HepG2 (cell line): ENCODE measurements at regions not wholly inside any gene's neighbourhood (a gene's known extent, or its start where the extent isn't known, plus 50 kb on each side); places are given as distances from the start of the nearest gene placed in this dataset.

Source experiments
- ATAD3A ChIP-seq: sonication (generic); formaldehyde crosslinking; IDR thresholded peaks from 2 replicates; pipeline ENCODE4 v1.4.0; 2020; ENCODE audit warnings: missing genetic modification reagents
- CHCHD3 ChIP-seq: sonication (generic); formaldehyde crosslinking; IDR thresholded peaks from 2 replicates; pipeline ENCODE4 v1.8.0; 2022; ENCODE audit warnings: mild to moderate bottlenecking, missing genetic modification reagents, moderate library complexity
- HMGA1 ChIP-seq: sonication (generic); formaldehyde crosslinking; conservative IDR thresholded peaks from 2 replicates; pipeline ENCODE4 v1.4.0; 2020; ENCODE audit warnings: missing genetic modification reagents
- KDM5A ChIP-seq: fragments of 200-600 bp; sonication (generic); IDR thresholded peaks from 2 replicates; pipeline ENCODE4 v1.7.0; 2018; ENCODE audit warnings: antibody characterized with exemption, mild to moderate bottlenecking, low read length, borderline replicate concordance
- MAFF ChIP-seq: IDR thresholded peaks from 2 replicates; pipeline ENCODE4 v1.6.1; 2011; ENCODE audit warnings: low read depth, low read length, improper control_type of control experiment
- MAFK ChIP-seq, 2 experiments: IDR thresholded peaks in 1 of 2; conservative IDR thresholded peaks in 1 of 2; 2 replicates each; pipeline ENCODE4 v1.6.1; 2011; ENCODE audit warnings: improper control_type of control experiment in 2 of 2, low read length in 2 of 2
- PTBP1 ChIP-seq: fragments of 200-400 bp; formaldehyde crosslinking; IDR thresholded peaks from 2 replicates; pipeline ENCODE4 v1.6.1; 2018; ENCODE audit warnings: low read length, low read depth; ENCODE audit not compliant: poor library complexity, severe bottlenecking
- TBX3 ChIP-seq: fragments of 450-650 bp; IDR thresholded peaks from 2 replicates; pipeline ENCODE4 v1.6.1; 2017; ENCODE audit warnings: antibody characterized with exemption, mild to moderate bottlenecking, inconsistent platforms, borderline replicate concordance
- ZBTB38 ChIP-seq: sonication (generic); formaldehyde crosslinking; IDR thresholded peaks from 2 replicates; pipeline ENCODE4 v1.5.1; 2020; ENCODE audit warnings: mild to moderate bottlenecking, missing genetic modification reagents
- ZMYM2 ChIP-seq: sonication (generic); formaldehyde crosslinking; IDR thresholded peaks from 2 replicates; pipeline ENCODE4 v1.8.0; 2022; ENCODE audit warnings: mild to moderate bottlenecking, missing genetic modification reagents
- ZMYM3 ChIP-seq: sonication (generic); formaldehyde crosslinking; IDR thresholded peaks from 2 replicates; pipeline ENCODE4 v1.5.1; 2020; ENCODE audit warnings: mild to moderate bottlenecking, missing genetic modification reagents
- ZNF496 ChIP-seq: sonication (generic); formaldehyde crosslinking; IDR thresholded peaks from 2 replicates; pipeline ENCODE4 v1.8.1; 2023; ENCODE audit warnings: mild to moderate bottlenecking, moderate library complexity, missing genetic modification reagents; ENCODE audit not compliant: insufficient replicate concordance
- ZSCAN25 ChIP-seq: sonication (generic); formaldehyde crosslinking; IDR thresholded peaks from 2 replicates; pipeline ENCODE4 v1.8.0; 2022; ENCODE audit warnings: mild to moderate bottlenecking, missing genetic modification reagents
- TF ChIP-seq, protein P1 (sequence below): sonication (generic); formaldehyde crosslinking; IDR thresholded peaks from 2 replicates; pipeline ENCODE4 v1.5.0; 2020; ENCODE audit warnings: mild to moderate bottlenecking, missing genetic modification reagents
- TF ChIP-seq, protein P2 (sequence below): sonication (generic); formaldehyde crosslinking; conservative IDR thresholded peaks from 2 replicates; pipeline ENCODE4 v1.4.0; 2020; ENCODE audit warnings: missing genetic modification reagents
- TF ChIP-seq, protein P3 (sequence below): sonication (generic); formaldehyde crosslinking; IDR thresholded peaks from 2 replicates; pipeline ENCODE4 v1.4.0; 2020; ENCODE audit warnings: missing genetic modification reagents
- TF ChIP-seq, protein P4 (sequence below): sonication (generic); formaldehyde crosslinking; conservative IDR thresholded peaks from 2 replicates; pipeline ENCODE4 v1.8.0; 2022; ENCODE audit warnings: missing genetic modification reagents
- TF ChIP-seq, protein P5 (sequence below): sonication (generic); formaldehyde crosslinking; IDR thresholded peaks from 2 replicates; pipeline ENCODE4 v1.4.0; 2020; ENCODE audit warnings: mild to moderate bottlenecking, missing genetic modification reagents
- TF ChIP-seq, protein P6 (sequence below): sonication (generic); formaldehyde crosslinking; conservative IDR thresholded peaks from 2 replicates; pipeline ENCODE4 v1.4.0; 2020; ENCODE audit warnings: missing genetic modification reagents

DNA sequence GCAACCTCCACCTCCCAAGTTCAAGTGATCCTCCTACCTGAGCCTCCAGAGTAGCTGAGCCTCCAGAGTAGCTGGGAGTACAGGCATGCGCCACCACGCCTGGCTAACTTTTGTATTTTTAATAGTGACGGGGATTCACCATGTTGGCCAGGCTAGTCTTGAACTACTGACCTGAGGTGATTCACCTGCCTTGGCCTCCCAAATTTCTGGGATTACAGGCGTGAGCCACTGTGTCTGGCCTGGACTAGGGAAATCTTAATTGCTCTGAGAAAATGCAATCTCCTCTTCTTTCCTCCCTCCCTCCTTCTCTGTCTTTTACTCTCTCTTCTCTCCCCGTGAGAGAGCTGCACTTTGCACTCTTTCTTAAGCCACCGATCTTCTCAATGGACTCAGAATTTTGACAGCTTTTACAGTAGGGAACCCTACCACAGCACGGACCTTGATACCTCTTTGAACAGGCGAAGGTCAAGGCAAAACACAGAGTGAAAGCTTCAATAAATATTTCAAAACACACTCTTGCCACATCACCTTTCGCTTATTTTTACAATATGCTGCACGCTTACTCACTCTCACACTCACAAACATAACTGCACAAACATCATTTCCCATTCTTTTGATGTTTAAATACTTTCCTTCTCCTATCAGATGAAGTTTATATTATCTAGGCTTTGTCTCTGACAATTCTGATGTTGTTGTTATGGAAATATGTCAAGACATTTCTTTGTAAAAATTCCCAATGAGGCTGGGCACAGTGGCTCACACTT, 173.4 kb upstream of the NRP1 start (continued):
- TF ChIP-seq, protein P1, sequence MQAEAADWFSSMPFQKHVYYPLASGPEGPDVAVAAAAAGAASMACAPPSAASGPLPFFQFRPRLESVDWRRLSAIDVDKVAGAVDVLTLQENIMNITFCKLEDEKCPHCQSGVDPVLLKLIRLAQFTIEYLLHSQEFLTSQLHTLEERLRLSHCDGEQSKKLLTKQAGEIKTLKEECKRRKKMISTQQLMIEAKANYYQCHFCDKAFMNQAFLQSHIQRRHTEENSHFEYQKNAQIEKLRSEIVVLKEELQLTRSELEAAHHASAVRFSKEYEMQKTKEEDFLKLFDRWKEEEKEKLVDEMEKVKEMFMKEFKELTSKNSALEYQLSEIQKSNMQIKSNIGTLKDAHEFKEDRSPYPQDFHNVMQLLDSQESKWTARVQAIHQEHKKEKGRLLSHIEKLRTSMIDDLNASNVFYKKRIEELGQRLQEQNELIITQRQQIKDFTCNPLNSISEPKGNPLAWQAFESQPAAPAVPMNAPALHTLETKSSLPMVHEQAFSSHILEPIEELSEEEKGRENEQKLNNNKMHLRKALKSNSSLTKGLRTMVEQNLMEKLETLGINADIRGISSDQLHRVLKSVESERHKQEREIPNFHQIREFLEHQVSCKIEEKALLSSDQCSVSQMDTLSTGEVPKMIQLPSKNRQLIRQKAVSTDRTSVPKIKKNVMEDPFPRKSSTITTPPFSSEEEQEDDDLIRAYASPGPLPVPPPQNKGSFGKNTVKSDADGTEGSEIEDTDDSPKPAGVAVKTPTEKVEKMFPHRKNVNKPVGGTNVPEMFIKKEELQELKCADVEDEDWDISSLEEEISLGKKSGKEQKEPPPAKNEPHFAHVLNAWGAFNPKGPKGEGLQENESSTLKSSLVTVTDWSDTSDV (CRISPR knock-in tag) = no peak
- no peak for TF ChIP-seq PTBP1
- TF ChIP-seq TBX3 = peak; percentile 68
- TF ChIP-seq, protein P2, sequence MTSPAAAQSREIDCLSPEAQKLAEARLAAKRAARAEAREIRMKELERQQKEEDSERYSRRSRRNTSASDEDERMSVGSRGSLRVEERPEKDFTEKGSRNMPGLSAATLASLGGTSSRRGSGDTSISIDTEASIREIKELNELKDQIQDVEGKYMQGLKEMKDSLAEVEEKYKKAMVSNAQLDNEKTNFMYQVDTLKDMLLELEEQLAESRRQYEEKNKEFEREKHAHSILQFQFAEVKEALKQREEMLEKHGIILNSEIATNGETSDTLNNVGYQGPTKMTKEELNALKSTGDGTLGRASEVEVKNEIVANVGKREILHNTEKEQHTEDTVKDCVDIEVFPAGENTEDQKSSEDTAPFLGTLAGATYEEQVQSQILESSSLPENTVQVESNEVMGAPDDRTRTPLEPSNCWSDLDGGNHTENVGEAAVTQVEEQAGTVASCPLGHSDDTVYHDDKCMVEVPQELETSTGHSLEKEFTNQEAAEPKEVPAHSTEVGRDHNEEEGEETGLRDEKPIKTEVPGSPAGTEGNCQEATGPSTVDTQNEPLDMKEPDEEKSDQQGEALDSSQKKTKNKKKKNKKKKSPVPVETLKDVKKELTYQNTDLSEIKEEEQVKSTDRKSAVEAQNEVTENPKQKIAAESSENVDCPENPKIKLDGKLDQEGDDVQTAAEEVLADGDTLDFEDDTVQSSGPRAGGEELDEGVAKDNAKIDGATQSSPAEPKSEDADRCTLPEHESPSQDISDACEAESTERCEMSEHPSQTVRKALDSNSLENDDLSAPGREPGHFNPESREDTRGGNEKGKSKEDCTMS (CRISPR knock-in tag) = no peak
- TF ChIP-seq, protein P3, sequence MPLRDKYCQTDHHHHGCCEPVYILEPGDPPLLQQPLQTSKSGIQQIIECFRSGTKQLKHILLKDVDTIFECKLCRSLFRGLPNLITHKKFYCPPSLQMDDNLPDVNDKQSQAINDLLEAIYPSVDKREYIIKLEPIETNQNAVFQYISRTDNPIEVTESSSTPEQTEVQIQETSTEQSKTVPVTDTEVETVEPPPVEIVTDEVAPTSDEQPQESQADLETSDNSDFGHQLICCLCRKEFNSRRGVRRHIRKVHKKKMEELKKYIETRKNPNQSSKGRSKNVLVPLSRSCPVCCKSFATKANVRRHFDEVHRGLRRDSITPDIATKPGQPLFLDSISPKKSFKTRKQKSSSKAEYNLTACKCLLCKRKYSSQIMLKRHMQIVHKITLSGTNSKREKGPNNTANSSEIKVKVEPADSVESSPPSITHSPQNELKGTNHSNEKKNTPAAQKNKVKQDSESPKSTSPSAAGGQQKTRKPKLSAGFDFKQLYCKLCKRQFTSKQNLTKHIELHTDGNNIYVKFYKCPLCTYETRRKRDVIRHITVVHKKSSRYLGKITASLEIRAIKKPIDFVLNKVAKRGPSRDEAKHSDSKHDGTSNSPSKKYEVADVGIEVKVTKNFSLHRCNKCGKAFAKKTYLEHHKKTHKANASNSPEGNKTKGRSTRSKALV (CRISPR knock-in tag) = 0 out of 2 replicates have a peak, but pooled peaks have one; percentile 36
- TF ChIP-seq ZMYM3 = peak; percentile 79
- no peak for TF ChIP-seq ZBTB38 (CRISPR knock-in tag)
- TF ChIP-seq HMGA1 (CRISPR knock-in tag) = no peak
- TF ChIP-seq MAFK (conservative IDR thresholded peaks at IDR 0.05 in 1 of 2, IDR thresholded peaks at IDR 0.05 in 1 of 2; ENCODE audit: low read length in 2 of 2) = peak in 1 of 2 experiments; percentile 0; a peak in 1 of 4 replicates
- 0 out of 2 replicates have a peak, but pooled peaks have one; percentile 12 for TF ChIP-seq MAFF
- TF ChIP-seq, protein P4, sequence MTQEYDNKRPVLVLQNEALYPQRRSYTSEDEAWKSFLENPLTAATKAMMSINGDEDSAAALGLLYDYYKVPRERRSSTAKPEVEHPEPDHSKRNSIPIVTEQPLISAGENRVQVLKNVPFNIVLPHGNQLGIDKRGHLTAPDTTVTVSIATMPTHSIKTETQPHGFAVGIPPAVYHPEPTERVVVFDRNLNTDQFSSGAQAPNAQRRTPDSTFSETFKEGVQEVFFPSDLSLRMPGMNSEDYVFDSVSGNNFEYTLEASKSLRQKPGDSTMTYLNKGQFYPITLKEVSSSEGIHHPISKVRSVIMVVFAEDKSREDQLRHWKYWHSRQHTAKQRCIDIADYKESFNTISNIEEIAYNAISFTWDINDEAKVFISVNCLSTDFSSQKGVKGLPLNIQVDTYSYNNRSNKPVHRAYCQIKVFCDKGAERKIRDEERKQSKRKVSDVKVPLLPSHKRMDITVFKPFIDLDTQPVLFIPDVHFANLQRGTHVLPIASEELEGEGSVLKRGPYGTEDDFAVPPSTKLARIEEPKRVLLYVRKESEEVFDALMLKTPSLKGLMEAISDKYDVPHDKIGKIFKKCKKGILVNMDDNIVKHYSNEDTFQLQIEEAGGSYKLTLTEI = no peak
- TF ChIP-seq ZNF496 = no peak
- TF ChIP-seq CHCHD3 = no peak
- TF ChIP-seq, protein P5, sequence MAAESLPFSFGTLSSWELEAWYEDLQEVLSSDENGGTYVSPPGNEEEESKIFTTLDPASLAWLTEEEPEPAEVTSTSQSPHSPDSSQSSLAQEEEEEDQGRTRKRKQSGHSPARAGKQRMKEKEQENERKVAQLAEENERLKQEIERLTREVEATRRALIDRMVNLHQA (CRISPR knock-in tag) = no peak
- TF ChIP-seq, protein P6, sequence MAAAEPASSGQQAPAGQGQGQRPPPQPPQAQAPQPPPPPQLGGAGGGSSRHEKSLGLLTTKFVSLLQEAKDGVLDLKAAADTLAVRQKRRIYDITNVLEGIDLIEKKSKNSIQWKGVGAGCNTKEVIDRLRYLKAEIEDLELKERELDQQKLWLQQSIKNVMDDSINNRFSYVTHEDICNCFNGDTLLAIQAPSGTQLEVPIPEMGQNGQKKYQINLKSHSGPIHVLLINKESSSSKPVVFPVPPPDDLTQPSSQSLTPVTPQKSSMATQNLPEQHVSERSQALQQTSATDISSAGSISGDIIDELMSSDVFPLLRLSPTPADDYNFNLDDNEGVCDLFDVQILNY = no peak
- peak; percentile 72; the same call in 1 of the 2 replicates for TF ChIP-seq ZMYM2 (CRISPR knock-in tag)
- no peak for TF ChIP-seq ATAD3A (CRISPR knock-in tag)
- no peak for TF ChIP-seq ZSCAN25
- no peak for TF ChIP-seq KDM5A
